ENCODE measurements at regions not wholly inside any gene's neighbourhood (a gene's known extent, or its start where the extent isn't known, plus 50 kb on each side); places are given as distances from the start of the nearest gene placed in this dataset.
"Not testable (repeated sequence)": the region's sequence is repeated elsewhere in the genome, so short reads cannot be mapped to it uniquely, and the experiment has no call there.

- DNase-seq = not testable (repeated sequence)
Observed at GRCh38 chr6:147651-148050, 144.6 kb upstream of the DUSP22 start.

GRCh38 chr6:148051-148984 is 144.0 kb upstream of the DUSP22 start:
- DNase-seq = peak in 20 of 58 donors; percentile 3 to 60 (median 17)

GRCh38 chr6:150147-150546 is 142.1 kb upstream of the DUSP22 start:
- DNase-seq = not testable (repeated sequence)

GRCh38 chr6:152436-152835 is 139.9 kb upstream of the DUSP22 start:
- not testable (repeated sequence) for DNase-seq

- DNase-seq = not testable (repeated sequence)
Observed at GRCh38 chr6:153026-153425, 139.3 kb upstream of the DUSP22 start.

- not testable (repeated sequence) for DNase-seq
Observed at GRCh38 chr6:153867-154266, 138.4 kb upstream of the DUSP22 start.

GRCh38 chr6:154321-155092 is 137.8 kb upstream of the DUSP22 start:
- DNase-seq = not testable (repeated sequence)

GRCh38 chr6:156010-156409 is 136.3 kb upstream of the DUSP22 start:
- no peak for DNase-seq

- not testable (repeated sequence) for DNase-seq
Observed at GRCh38 chr6:156441-157140, 135.7 kb upstream of the DUSP22 start.

- DNase-seq = peak in 1 of 58 donors; percentile 1
Observed at GRCh38 chr6:157176-157575, 135.1 kb upstream of the DUSP22 start.

- not testable (repeated sequence) for DNase-seq
Observed at GRCh38 chr6:161657-162056, 130.6 kb upstream of the DUSP22 start.

GRCh38 chr6:164720-165119 is 127.6 kb upstream of the DUSP22 start:
- DNase-seq = no peak

GRCh38 chr6:165263-165662 is 127.0 kb upstream of the DUSP22 start:
- DNase-seq = no peak

GRCh38 chr6:165906-166305 is 126.4 kb upstream of the DUSP22 start:
- DNase-seq = no peak

GRCh38 chr6:168865-169455 is 123.3 kb upstream of the DUSP22 start:
- peak in 2 of 58 donors; percentile 5 to 18 for DNase-seq

GRCh38 chr6:174036-174435 is 118.3 kb upstream of the DUSP22 start:
- DNase-seq = no peak

- DNase-seq = no peak
Observed at GRCh38 chr6:175680-176079, 116.6 kb upstream of the DUSP22 start.

- no peak for DNase-seq
Observed at GRCh38 chr6:176766-177165, 115.5 kb upstream of the DUSP22 start.

- DNase-seq = no peak
Observed at GRCh38 chr6:178119-178518, 114.2 kb upstream of the DUSP22 start.

- DNase-seq = not testable (repeated sequence)
Observed at GRCh38 chr6:178929-179328, 113.4 kb upstream of the DUSP22 start.

- no peak for DNase-seq
Observed at GRCh38 chr6:179340-179950, 112.8 kb upstream of the DUSP22 start.
